ENCODE measurements at regions not wholly inside any gene's neighbourhood (a gene's known extent, or its start where the extent isn't known, plus 50 kb on each side); places are given as distances from the start of the nearest gene placed in this dataset.

DNA sequence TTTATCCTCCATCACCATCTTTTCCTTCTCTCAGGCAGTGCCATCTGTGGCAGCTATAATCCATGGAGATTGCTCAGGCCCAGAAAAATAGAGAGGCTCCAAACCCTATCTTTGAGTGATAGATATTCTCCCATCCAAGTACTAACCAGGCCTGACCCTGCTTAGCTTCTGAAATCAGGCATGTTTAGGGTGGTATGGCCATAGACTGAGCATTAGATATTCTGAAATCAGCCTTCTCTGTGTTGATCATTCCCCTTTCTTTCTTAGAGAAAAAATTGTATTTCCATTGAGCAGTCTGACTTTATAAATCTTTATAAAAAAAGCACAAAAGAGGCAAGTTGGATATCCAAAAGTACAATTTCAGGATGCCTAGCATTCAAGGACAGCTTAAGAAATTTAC lies 131.5 kb upstream of the ACVR2A start:
- Histone ChIP-seq H3K9me3 (ENCODE audit: control insufficient read depth, insufficient read depth, low read depth, low read length) (no peaks in the 10 kb centered on the region), H3K4me2 (ENCODE audit: extremely low read depth, insufficient read depth, low read length) (no peak overlapping the region), H4K20me1 (ENCODE audit: control insufficient read depth, extremely low read depth, insufficient read depth, low read length) (no peaks in the 10 kb centered on the region), H3K36me3 (ENCODE audit: control insufficient read depth, insufficient read depth, low read length) (no peaks in the 10 kb centered on the region), H3K4me3 (replicated peaks in 1 of 4; ENCODE audit: control extremely low read depth in 1 of 4, insufficient read depth in 1 of 4, low read depth in 3 of 4, low read length in 4 of 4) (no peak overlapping the region), H3K27me3 (ENCODE audit: control insufficient read depth, insufficient read depth, low read length) (no peaks in the 10 kb centered on the region), H3K27ac (ENCODE audit: insufficient read depth, low read length) (no peak overlapping the region), H3K4me1 (ENCODE audit: control insufficient read depth, extremely low read depth, insufficient read depth, low read length) (no peaks in the 10 kb centered on the region), H3K9ac (ENCODE audit: insufficient read depth, low read length) (no peak overlapping the region), H3K79me2 (ENCODE audit: control insufficient read depth, insufficient read depth, low read length) (no peaks in the 10 kb centered on the region), H2AFZ (ENCODE audit: low read length) (no peak overlapping the region)
- no peak for DNase-seq (ENCODE audit: low read depth in 2 of 2)
- TF ChIP-seq, protein P1, sequence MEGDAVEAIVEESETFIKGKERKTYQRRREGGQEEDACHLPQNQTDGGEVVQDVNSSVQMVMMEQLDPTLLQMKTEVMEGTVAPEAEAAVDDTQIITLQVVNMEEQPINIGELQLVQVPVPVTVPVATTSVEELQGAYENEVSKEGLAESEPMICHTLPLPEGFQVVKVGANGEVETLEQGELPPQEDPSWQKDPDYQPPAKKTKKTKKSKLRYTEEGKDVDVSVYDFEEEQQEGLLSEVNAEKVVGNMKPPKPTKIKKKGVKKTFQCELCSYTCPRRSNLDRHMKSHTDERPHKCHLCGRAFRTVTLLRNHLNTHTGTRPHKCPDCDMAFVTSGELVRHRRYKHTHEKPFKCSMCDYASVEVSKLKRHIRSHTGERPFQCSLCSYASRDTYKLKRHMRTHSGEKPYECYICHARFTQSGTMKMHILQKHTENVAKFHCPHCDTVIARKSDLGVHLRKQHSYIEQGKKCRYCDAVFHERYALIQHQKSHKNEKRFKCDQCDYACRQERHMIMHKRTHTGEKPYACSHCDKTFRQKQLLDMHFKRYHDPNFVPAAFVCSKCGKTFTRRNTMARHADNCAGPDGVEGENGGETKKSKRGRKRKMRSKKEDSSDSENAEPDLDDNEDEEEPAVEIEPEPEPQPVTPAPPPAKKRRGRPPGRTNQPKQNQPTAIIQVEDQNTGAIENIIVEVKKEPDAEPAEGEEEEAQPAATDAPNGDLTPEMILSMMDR (conservative IDR thresholded peaks at IDR 0.05 in 1 of 2, IDR thresholded peaks at IDR 0.05 in 1 of 2; ENCODE audit: low read depth in 1 of 2, low read length in 2 of 2), result no peak
- TF ChIP-seq EZH2 (IDR thresholded peaks at IDR 0.05; ENCODE audit: low read length, missing control alignments), result no peak

DNA sequence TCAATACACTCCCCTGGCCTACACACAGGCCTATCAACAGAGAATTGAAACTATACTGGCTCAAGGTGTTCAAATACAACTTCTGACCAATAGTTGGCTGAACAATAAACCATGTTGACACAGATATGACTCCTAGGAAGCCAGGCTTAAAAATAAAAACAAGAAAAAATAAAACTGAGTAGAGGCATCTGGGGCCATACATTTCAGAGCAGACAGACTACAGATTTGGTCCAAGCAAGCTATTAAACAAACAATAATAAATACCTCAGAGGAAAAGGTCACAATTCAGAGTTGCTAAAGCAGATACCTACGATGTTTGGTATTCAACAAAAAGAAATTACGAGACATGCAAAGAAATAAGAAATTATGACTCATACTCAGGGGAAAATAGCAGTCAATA lies 132.8 kb upstream of the ACVR2A start:
- Histone ChIP-seq H2AFZ (ENCODE audit: low read length) (no peak overlapping the region), H3K27ac (ENCODE audit: insufficient read depth, low read length) (no peak overlapping the region), H3K4me2 (ENCODE audit: extremely low read depth, insufficient read depth, low read length) (no peak overlapping the region), H3K9ac (ENCODE audit: insufficient read depth, low read length) (no peak overlapping the region), H3K27me3 (ENCODE audit: control insufficient read depth, insufficient read depth, low read length) (no peaks in the 10 kb centered on the region), H3K79me2 (ENCODE audit: control insufficient read depth, insufficient read depth, low read length) (no peaks in the 10 kb centered on the region), H3K4me3 (replicated peaks in 1 of 4; ENCODE audit: control extremely low read depth in 1 of 4, insufficient read depth in 1 of 4, low read depth in 3 of 4, low read length in 4 of 4) (no peak overlapping the region), H3K36me3 (ENCODE audit: control insufficient read depth, insufficient read depth, low read length) (no peaks in the 10 kb centered on the region), H4K20me1 (ENCODE audit: control insufficient read depth, extremely low read depth, insufficient read depth, low read length) (no peaks in the 10 kb centered on the region), H3K4me1 (ENCODE audit: control insufficient read depth, extremely low read depth, insufficient read depth, low read length) (no peaks in the 10 kb centered on the region), H3K9me3 (ENCODE audit: control insufficient read depth, insufficient read depth, low read depth, low read length) (no peaks in the 10 kb centered on the region)
- TF ChIP-seq EZH2 (IDR thresholded peaks at IDR 0.05; ENCODE audit: low read length, missing control alignments), result no peak
- TF ChIP-seq, protein P1 (conservative IDR thresholded peaks at IDR 0.05 in 1 of 2, IDR thresholded peaks at IDR 0.05 in 1 of 2; ENCODE audit: low read depth in 1 of 2, low read length in 2 of 2), result no peak
- peak in 1 of 2 donors; percentile 39 for DNase-seq (ENCODE audit: low read depth in 2 of 2)

DNA sequence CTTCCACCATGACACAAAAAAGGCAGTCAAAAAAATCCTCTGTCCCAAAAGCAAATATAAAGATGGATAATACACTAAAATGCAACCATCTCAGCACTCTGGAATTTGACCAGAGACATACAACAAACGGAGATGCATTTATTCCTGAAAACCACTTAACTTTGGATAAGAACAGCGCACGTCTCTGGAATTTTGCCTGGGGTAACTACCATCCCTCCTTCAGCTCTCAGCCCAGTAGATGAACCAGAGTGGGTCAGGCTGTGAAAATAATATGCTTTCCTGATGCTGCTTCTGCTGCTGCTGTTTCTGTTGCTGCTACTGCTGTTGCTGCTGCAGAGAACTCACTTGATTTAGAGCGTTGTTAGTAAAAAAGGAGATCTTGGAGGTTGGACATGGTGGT lies 133.8 kb upstream of the ACVR2A start:
- H3K9me3 ChIP-seq (ENCODE audit: control insufficient read depth, insufficient read depth, low read depth, low read length), result no peaks in the 10 kb centered on the region
- no peak overlapping the region for H3K27ac ChIP-seq (ENCODE audit: insufficient read depth, low read length)
- no peak overlapping the region for H3K4me2 ChIP-seq (ENCODE audit: extremely low read depth, insufficient read depth, low read length)
- H2AFZ ChIP-seq (ENCODE audit: low read length), result no peak overlapping the region
- no peaks in the 10 kb centered on the region for H3K79me2 ChIP-seq (ENCODE audit: control insufficient read depth, insufficient read depth, low read length)
- H3K4me3 ChIP-seq (replicated peaks in 1 of 4; ENCODE audit: control extremely low read depth in 1 of 4, insufficient read depth in 1 of 4, low read depth in 3 of 4, low read length in 4 of 4), result no peak overlapping the region
- peak in 1 of 2 donors; percentile 75 for DNase-seq (ENCODE audit: low read depth in 2 of 2)
- H3K4me1 ChIP-seq (ENCODE audit: control insufficient read depth, extremely low read depth, insufficient read depth, low read length), result no peaks in the 10 kb centered on the region
- no peak overlapping the region for H3K9ac ChIP-seq (ENCODE audit: insufficient read depth, low read length)
- TF ChIP-seq, protein P1 (conservative IDR thresholded peaks at IDR 0.05 in 1 of 2, IDR thresholded peaks at IDR 0.05 in 1 of 2; ENCODE audit: low read depth in 1 of 2, low read length in 2 of 2), result no peak
- no peak for TF ChIP-seq EZH2 (IDR thresholded peaks at IDR 0.05; ENCODE audit: low read length, missing control alignments)
- H3K27me3 ChIP-seq (ENCODE audit: control insufficient read depth, insufficient read depth, low read length), result no peaks in the 10 kb centered on the region
- H4K20me1 ChIP-seq (ENCODE audit: control insufficient read depth, extremely low read depth, insufficient read depth, low read length), result no peaks in the 10 kb centered on the region
- H3K36me3 ChIP-seq (ENCODE audit: control insufficient read depth, insufficient read depth, low read length), result no peaks in the 10 kb centered on the region

All from fibroblast of lung (primary cell).